G401.6 (cell line): ENCODE measurements at regions not wholly inside any gene's neighbourhood (a gene's known extent, or its start where the extent isn't known, plus 50 kb on each side); places are given as distances from the start of the nearest gene placed in this dataset.
"Not testable (repeated sequence)": the region's sequence is repeated elsewhere in the genome, so short reads cannot be mapped to it uniquely, and the experiment has no call there.

Experiments used
- FAIRE-seq: peaks from 2 replicates; lab custom pipeline; 2012; peaks lifted over from hg19 to GRCh38; lab: Jason Lieb, UNC

DNA sequence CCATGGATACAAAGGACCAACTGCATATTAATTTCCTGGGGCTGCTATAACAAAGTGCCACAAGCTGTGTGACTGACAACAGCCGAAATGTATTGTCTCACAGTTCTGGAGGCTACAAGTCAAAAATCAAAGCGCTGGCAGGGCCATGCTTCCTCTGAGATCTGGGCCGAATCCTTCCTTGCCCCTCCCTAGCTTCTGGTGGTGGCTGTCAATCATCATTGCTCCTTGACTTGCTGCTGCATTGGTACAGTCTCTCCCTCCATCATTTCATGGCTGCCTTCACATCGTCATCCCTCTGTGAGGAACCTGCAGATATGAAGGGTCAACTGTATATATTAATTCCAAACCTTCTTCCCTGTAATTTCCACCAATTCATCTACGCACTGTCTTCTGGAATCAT lies 118.3 kb downstream of the EXOC5 start:
- no peak for FAIRE-seq

DNA sequence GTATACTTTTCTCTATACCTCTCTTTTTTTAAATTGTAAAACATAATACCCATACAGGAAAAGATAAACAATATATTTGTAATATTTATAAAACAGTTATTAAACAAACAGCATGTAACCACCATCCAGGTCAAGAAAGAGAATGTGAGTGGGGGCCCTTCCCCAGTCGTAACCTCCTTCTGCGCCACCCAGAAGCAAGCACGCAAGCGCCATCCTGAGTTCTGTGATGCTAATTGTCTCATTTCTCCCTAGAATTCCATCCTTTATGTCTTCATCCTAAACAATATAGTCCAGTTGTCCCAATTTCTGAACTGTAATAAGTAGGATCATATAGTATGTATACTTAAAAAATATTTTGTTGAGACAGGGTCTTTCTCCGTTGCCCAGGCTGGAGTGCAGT lies 129.5 kb downstream of the EXOC5 start:
- no peak for FAIRE-seq

DNA sequence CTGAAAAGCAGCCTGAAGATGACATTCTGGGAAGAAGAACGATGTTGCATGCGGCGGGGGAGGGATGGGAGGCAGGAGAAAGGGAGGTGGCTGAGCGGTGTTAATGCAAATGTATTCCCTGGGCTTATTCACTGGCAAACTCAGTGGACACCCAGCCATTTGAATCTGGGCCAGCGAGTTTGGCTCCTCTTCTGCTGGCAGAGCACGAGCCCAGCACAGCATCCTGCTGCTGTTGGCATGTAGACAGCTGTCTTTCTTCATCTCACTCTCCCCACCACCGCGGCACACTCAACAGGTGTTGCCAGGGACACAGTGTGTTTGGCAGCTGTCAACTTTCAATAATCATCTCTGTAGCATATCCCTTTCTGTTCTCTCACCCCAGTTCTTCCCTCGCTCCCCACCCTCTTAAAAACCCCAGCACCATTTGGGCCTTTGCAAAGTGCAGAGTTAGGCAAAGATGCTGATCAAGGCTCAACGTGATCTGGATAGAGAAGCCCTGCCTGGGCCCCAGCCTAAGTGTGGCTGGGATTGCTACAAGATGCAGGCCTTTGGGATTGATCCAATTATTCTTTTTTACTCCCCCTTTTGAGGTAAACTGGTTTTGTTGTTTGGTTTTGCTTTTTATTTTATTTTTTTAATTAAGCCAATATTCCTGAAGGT lies 131.9 kb downstream of the EXOC5 start:
- FAIRE-seq = no peak

DNA sequence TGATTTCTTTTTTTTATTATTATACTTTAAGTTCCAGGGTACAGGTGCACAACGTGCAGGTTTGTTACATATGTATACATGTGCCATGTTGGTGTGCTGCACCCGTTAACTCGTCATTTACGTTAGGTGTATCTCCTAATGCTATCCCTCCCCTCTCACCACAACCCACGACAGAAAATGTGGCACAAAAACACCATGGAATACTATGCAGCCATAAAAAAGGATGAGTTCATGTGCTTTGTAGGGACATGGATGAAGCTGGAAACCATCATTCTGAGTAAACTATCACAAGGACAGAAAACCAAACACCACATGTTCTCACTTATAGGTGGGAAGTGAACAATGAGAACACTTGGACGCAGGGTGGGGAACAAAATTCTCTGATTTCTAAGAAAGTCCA lies 140.9 kb downstream of the EXOC5 start:
- FAIRE-seq = not testable (repeated sequence)

DNA sequence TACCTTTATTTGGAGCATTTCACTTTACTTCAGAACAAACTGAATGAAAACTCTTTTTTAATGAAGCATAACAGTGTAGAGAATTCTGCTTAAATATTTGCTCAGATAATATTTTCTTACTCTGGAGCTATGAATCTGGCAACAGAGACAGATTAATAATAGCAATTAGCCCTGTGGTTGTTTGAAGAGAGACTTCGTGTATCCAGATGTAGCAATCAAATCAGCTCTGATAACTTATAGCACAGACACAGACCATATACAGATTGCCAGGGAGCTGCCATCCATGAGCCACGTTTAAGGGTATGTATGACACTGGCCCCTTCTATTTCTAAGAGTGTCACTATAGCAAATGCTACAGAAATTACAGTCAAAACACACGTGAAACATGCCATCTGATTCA lies 146.6 kb downstream of the EXOC5 start:
- FAIRE-seq = no peak

DNA sequence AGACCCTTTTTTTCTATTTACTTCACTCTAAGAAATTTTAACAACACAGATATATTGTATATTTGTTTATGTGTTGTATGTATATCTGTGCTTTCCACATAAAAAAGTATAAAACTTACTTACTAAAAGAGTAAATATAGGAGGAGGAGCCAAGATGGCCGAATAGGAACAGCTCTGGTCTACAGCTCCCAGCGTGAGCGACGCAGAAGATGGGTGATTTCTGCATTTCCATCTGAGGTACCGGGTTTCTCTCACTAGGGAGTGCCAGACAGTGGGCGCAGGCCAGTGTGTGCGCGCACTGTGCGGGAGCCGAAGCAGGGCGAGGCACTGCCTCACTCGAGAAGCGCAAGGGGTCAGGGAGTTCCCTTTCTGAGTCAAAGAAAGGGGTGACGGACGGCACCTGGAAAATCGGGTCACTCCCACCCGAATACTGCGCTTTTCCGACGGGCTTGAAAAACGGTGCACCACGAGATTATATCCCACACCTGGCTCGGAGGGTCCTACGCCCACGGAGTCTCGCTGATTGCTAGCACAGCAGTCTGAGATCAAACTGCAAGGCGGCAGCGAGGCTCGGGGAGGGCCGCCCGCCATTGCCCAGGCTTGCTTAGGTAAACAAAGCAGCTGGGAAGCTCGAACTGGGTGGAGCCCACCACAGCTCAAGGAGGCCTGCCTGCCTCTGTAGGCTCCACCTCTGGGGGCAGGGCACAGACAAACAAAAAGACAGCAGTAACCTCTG lies 156.5 kb downstream of the EXOC5 start:
- not testable (repeated sequence) for FAIRE-seq

DNA sequence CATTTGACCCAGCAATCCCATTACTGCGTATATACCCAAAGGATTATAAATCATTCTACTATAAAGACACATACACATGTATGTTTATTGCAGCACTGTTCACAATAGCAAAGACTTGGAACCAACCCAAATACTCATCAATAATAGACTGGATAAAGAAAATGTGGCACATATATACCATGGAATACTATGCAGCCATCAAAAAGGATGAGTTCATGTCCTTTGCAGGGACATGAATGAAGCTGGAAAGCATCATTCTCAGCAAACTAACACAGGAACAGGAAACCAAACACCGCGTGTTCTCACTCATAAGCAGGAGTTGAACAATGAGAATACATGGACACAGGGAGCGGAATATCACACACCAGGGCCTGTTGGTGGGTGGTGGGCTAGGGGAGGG lies 158.3 kb downstream of the EXOC5 start:
- not testable (repeated sequence) for FAIRE-seq

DNA sequence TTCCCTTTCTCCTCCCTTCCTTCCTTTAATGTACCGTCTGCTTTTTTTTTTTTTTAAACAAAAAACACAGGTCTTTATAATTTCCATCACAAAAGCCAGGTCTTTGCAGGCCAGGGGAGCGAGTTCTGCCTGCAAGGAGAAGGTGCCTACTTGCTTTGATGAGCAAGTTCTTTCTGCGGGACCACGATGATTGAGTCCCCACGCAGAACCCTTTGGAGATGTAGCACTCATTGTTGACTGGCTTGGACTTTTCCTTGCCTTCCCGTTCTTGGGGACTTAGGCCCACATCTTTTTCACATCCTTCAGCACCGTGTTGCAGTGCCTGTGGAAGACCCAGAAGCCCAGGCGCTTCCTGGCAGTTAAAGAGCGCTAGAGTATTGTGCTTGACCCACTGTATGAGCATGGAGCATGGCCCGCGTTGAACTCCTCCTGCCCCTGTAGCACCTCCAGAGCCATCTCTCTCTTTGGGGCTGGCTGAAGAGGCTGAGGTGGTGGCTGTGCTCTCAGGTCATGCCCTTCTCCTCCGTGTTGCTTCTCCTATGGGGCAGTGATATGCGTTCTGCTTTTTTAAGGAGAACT lies 177.6 kb downstream of the EXOC5 start:
- FAIRE-seq = no peak

DNA sequence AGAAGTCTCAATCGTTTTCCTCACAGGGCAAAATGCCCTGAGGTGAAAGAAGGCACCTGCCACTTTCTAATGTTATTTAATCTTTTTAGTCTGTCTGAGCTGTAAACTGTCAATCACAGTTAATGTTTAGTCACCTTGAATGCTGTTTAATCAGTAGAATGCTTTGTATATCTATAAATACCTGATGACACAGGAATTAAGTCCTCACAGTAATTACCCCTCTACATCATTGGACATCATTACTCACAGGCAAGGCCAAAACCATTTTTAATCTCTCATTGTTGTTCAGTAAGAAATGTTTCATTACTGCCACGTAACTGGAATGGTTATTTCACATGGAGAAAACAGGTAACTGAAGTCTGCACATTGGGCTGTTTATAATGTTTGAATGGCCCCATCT lies 178.8 kb downstream of the EXOC5 start:
- peak; percentile 100 for FAIRE-seq

DNA sequence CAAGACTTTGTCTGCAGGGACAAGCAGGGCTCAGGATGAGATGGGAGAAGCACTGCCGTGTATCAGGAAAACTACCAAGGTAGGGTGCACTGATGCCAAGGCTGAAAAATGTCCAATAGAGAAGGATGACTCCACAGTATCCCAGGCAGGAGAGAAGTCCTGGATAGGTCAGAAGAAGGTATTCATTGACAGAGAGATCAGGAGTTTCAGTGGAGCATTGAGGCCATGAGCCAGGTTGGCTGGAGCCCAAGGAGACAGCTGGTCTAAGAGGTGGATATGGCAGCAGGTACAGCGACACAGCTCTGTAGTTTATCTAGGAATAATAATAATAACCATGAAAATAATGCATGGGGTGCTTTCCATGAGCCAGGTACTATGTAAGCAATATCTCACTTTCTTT lies 180.9 kb downstream of the EXOC5 start:
- no peak for FAIRE-seq

DNA sequence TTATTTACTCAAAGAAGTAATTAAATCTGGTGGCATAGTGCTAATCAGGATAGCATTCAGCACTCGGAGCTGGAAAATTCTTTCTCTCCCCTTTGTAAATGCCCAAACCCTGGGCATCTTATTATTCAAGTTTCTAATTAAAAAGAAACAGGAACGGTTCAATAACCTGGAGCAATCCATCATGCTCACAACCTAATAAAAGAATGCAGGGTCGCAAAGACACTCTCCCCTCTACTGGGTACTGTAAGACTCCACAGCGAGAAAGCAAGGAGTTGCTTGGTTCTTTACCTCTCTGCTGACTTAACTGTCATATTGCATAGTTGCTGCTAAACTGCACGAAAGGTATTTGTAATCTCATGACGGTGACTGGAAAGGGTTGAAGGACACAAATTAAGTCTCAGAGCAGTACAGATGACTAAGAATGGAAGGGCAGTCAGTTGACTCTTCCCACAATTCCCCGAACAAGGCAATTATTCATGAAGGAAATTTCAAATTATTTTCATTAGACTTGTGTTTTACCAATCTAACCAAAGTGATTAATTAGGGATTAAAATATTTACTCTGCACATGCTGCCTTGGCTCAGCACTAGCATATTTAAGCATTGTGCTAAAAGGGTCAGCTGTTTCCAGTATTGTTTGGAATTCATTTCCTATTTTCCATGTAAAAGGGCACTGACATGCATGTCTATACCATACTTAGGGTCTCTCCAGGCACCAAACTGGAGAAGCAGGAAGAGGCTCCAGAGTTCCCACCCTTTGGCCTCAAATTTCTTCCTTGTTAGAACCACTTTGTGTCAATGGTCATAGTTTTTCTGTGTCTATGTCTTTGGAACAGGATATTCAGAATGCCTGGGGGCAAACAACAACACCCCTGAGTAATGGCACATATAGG lies 182.2 kb downstream of the EXOC5 start:
- peak; percentile 100 for FAIRE-seq

DNA sequence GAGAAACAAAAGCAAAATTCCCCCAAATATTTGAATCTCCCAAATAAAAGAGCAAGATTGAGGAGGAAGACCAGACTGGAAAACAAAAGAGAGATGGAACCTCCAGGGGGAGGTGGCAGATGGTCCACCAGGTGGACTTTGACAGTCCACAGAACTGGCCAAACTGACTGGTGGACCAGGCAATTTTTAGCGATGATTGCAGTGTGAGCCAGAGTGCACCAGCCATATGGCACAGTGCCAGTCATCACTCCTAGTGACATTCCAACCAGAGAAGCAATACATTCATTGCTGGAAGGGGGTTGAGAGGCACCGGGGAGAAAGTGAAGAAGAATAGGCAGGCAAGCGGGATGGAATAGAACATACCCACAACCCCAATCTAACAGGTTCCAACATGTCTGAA lies 182.9 kb downstream of the EXOC5 start:
- no peak for FAIRE-seq

DNA sequence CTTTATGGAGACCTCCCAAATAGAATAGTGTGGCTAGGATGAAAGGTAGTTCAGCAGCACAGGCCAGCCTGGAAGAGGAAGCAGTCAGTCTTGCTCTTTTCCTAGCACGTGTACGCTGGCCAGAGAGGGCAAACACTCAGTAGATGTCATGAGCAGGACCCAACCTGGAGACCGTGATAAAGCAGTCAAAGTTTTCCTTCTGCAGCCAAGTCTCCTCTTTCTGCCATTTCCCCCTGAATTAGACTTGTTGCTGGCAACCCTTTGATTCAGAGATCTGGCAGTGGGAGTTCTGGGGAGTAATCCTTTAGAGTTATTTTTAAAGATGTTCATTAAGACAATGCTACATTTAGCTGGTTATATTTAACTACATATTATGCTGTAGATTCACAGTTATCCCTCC lies 183.7 kb downstream of the EXOC5 start:
- FAIRE-seq = no peak

DNA sequence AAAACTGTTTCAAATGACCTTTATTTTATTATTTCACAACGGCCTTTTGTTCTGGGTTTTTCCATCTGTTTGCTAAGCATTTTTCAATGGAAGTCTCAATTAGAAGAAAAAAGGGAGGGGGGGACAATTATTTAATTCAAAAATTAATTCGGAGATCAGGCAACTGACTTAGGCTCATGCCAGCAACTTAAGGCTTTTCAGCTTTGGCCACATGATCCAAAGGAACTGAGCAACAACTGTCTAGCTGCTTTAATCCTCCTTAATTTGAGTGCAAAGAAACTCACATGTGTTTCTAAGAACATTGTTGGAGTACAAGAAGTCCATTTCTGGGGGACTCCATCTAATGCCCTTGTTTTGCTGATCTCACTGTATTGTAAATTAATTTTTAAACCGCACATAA lies 188.0 kb downstream of the EXOC5 start:
- FAIRE-seq = peak; percentile 97

DNA sequence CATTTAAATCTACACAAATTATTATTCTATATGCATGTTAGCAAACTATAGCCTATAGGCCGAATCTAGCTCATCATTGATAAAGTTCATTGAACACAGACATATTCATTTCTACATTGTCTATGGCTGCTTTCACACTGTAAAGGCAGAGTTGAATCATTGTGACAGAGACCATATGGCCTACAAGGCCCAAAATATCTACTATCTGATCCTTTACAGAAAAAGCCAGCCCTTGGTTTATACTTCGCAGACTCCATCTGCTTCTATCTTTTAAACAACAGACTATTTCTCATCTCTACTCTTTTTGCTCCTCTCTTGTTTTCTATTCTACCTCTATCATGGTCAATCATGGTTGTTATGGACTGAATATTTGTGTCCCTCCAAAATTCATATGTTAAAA lies 190.7 kb downstream of the EXOC5 start:
- FAIRE-seq = no peak

DNA sequence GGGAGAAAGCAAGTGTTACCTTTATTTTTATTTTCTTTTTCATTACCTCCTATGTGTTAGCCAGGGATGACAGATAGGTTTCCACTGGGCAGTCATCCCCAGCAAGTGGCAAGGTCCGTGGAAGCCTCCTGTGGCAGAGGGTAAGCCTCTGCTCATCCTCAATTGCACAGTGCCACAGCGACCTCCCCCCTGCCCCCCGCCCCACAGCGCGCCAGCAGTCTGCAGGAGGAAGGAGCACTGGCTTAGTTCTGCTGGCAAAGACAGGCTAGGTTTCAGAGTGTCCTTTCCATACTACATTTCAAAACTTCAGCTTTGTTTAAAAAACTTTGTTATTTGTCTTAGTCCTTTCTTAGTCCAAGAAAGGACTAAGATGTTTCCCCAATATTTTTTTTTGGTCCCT lies 194.7 kb downstream of the EXOC5 start:
- FAIRE-seq = no peak

DNA sequence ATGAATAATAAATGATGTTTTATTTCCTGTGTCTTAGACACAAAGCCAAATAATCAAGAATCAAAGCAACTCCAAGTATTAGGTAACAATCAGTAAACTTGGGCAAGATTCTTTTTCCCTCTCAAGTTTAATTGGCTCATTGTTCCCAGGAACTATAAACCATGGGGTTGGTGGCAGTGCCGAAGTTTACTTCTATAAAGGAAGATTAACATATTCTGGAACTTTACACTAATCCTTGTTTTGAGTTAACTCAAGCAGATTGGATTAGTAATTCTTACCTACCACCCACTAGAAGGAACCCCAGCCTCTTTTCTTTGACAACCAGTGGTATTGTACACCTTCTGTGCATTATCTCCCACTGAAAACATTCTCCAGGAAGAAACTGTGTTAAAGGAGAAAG lies 197.1 kb downstream of the EXOC5 start:
- FAIRE-seq = peak; percentile 100

DNA sequence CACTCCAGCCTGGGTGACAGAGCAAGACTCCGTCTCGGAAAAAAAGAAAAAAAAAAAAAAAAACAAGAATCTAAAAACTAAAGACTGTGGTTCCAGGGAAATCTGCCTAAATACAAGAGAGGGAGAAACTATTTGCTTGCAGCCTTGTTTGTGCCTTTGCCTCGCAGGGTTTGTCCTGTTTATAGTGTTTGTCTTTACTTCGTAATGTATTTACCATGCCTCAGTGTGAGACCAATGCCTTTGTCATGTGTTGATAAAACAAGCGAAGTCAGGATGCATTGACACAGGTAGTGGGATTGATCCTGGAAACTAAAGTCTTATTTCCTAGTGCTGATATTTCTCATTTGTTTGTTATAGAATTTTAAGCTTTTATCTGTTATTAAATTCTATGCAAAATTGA lies 199.0 kb downstream of the EXOC5 start:
- no peak for FAIRE-seq

DNA sequence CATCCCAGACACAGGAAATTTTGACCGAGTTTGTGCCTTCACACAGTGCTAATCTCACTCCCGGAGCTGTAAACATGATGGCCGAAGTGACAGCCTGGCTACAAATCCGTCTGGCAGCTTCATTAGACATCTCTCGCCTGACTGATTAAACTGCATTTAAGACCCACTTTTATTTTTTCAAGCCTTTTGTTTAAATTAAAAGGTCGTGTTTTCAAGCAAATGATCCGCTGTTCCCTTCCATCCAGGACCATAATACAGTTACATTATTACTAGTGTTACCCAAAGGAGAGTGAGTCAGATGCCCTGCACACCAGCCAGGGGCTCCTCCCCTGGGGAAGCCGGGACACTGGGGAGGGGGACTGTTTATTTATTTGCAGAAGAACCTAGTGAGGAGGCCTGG lies 200.2 kb downstream of the EXOC5 start:
- peak; percentile 100 for FAIRE-seq

DNA sequence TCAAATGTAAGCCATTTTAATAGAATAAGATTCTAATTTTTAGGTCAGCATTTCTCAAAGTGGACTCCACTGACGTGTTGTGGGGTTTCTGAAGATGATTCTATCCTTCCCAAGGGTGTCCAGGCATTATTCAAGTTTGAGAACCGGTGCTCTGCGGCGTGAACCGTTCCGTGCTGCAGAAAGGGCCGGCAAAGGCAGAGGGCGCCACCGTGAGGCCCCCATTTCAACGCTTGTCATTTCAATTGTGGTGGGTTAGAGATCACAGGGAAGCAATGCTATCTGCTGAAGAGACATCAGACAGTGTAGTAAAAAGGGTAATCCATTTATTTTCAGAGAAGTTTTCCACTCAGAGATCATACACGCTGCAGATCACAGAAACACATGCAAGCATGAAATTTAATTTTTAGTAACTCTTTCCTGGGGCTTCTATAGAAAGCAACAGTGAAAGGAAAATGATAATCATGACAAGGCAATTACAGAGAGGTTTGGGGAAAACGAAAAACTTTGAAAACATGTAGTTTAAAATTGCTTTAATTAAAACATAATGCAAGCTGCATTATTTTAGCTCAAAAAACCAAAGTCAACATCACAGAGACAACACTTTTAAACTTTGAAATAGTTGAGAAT lies 201.7 kb downstream of the EXOC5 start:
- FAIRE-seq = no peak

DNA sequence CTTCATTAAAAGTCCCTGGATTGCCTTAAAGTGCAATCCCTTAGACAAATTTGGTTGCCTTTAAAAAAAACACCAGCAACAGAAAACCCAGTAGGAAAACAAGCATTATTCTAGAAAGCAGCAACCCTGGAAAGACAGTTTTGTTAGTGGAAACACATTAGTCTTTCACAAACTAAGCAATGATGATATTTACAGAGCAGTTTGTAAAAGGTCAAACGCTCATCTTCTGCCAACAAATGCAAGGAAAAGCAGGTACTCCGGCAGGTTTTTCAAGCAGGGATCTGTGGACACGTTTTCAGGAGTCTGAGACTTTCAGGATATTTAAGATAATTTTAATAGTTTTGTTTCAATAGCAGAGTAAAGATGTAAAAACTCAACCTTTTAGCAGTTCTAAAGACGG lies 202.2 kb downstream of the EXOC5 start:
- no peak for FAIRE-seq

DNA sequence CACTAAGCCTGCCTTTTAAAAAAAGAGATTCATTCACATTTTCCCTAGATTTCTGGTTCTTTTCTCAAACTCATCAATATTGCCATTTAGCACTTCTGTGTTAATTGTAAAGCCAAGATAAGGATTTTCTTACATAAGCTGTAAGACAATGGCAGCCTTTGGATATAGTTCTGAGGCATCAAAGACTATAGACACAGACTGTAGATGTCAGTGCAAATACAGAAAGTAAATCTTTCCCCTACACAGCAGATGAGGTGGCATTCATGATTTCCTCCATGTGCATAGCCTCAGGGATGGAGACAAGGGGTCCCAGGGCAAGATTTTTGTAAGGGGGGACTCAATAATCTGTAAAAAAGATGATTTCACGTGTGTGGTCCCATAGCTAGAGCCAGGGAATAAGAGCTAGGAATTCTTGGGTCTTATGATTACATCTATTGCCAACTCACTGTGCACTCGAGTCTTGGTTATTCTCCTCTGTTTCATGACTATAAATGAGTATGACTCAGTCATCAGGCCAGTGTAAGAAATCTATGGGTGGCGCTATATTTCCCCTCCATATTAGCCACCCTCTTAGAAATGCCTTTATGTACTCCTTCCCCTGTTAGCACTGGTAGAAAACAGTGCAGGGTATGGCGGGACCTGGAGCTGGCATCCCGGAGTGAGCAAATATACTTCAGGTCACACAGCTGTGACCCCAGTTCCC lies 207.5 kb downstream of the EXOC5 start:
- peak; percentile 84 for FAIRE-seq
